Esophagus muscularis mucosa (tissue), 3 donors: ENCODE measurements at regions not wholly inside any gene's neighbourhood (a gene's known extent, or its start where the extent isn't known, plus 50 kb on each side); places are given as distances from the start of the nearest gene placed in this dataset.

Experiments used
- CTCF ChIP-seq, 3 experiments: fragments of 200-600 bp in 2 of 3; fragments of 450-650 bp in 1 of 3; sonication (generic) in 2 of 3; IDR thresholded peaks; one replicate each; pipeline ENCODE4 v1.5.1; 2017 to 2019; ENCODE audit warnings: antibody characterized with exemption in 3 of 3, mild to moderate bottlenecking in 2 of 3, moderate library complexity in 1 of 3
- POLR2A ChIP-seq: fragments of 450-650 bp; IDR thresholded peaks from one replicate; pipeline ENCODE4 v1.6.1; 2017; ENCODE audit warnings: antibody characterized with exemption, moderate library complexity, mild to moderate bottlenecking, low read depth
- POLR2AphosphoS5 ChIP-seq, 2 donors: sonication (generic); formaldehyde crosslinking; IDR thresholded peaks; one replicate each; pipeline ENCODE4 v1.6.1; 2017; ENCODE audit warnings: antibody characterized with exemption in 2 of 2

- TF ChIP-seq POLR2AphosphoS5 (IDR thresholded peaks at IDR 0.05) (no peak), CTCF (IDR thresholded peaks at IDR 0.05) (no peak), POLR2A (no peak)
Observed at GRCh38 chr1:59063501-59063900, 233.4 kb upstream of the FGGY start.
